ENCODE measurements at regions not wholly inside any gene's neighbourhood (a gene's known extent, or its start where the extent isn't known, plus 50 kb on each side); places are given as distances from the start of the nearest gene placed in this dataset.

DNA sequence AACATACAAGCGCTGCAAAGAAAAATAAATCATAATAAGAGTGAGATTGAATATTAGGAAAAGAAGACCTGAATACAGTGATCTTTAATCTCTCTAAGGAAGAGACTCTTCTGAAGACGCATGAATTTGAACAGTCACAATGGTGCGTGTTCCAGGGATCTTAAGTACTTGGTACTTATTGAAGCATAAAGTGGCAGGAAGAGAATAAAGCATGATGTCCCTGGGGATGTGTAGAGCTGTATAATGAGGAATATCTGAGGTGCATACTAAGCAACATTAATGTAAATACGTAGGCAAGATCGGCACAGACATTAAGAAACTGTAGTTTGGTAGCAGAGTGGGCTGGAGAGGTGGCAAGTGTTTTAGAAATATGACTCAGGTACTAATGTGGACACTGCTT is 246.2 kb upstream of the MCTP2 start:
- Histone ChIP-seq H3K4me2 (ENCODE audit: low read length) (no peak overlapping the region), H3K79me2 (ENCODE audit: insufficient read depth, low read length) (no peaks in the 10 kb centered on the region), H3K36me3 (ENCODE audit: control insufficient read depth in 1 of 2, insufficient read depth in 2 of 2, low read length in 2 of 2) (no peaks in the 10 kb centered on the region), H3K9me2 (ENCODE audit: insufficient read depth) (no peaks in the 10 kb centered on the region), H4K20me1 (ENCODE audit: insufficient read depth) (no peaks in the 10 kb centered on the region), H3K27ac (ENCODE audit: low read depth, low read length) (no peak overlapping the region), H3K9ac (ENCODE audit: low read length) (no peak overlapping the region), H3K27me3 (ENCODE audit: insufficient read depth, low read length) (no peaks in the 10 kb centered on the region; the same call in 1 of the 2 replicates), H3K4me1 (ENCODE audit: control insufficient read depth in 1 of 2, insufficient read depth in 2 of 2, low read length in 2 of 2) (no peaks in the 10 kb centered on the region), H3K9me3 (ENCODE audit: control insufficient read depth in 1 of 2, insufficient read depth in 1 of 2, low read depth in 1 of 2, low read length in 2 of 2) (no peaks in the 10 kb centered on the region), H2AFZ (ENCODE audit: low read depth, low read length, poor library complexity, severe bottlenecking) (no peak overlapping the region), H3K4me3 (replicated peaks in 1 of 2; ENCODE audit: low read depth in 1 of 2, low read length in 2 of 2) (no peak overlapping the region)
- POLR2A ChIA-PET, result no interaction called here
- DNase-seq (ENCODE audit: low read depth, low spot score) (no peak), ATAC-seq (no peak)
- RAD21 ChIA-PET (ENCODE audit: low non-redundant PET in 1 of 2, low total read pairs in 2 of 2, uncharacterized antibody in 2 of 2, unreplicated experiment in 2 of 2), result no interaction called here
- TF ChIP-seq CEBPB (IDR thresholded peaks at IDR 0.05; ENCODE audit: low read depth), result no peak
- TF ChIP-seq, protein P1, sequence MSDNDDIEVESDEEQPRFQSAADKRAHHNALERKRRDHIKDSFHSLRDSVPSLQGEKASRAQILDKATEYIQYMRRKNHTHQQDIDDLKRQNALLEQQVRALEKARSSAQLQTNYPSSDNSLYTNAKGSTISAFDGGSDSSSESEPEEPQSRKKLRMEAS (IDR thresholded peaks at IDR 0.05), result no peak
- TF ChIP-seq EGR1 (IDR thresholded peaks at IDR 0.05; ENCODE audit: low read depth), result no peak
- no peak for TF ChIP-seq TCF7L2 (IDR thresholded peaks at IDR 0.05; ENCODE audit: borderline replicate concordance, extremely low read depth, insufficient read depth, insufficient read length)
- TF ChIP-seq ZFX (IDR thresholded peaks at IDR 0.05), result no peak
- no peak for TF ChIP-seq SIN3A (IDR thresholded peaks at IDR 0.05; ENCODE audit: low read depth)
- TF ChIP-seq, protein P2, sequence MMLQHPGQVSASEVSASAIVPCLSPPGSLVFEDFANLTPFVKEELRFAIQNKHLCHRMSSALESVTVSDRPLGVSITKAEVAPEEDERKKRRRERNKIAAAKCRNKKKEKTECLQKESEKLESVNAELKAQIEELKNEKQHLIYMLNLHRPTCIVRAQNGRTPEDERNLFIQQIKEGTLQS (IDR thresholded peaks at IDR 0.05), result no peak
- no peak for TF ChIP-seq POLR2AphosphoS5 (IDR thresholded peaks at IDR 0.05; ENCODE audit: low read depth, low read length)
- TF ChIP-seq RAD21 (IDR thresholded peaks at IDR 0.05; ENCODE audit: low read depth), result no peak
- no peak for TF ChIP-seq YY1 (IDR thresholded peaks at IDR 0.05; ENCODE audit: extremely low read depth, insufficient replicate concordance, low read depth, low read length)
- no peak for TF ChIP-seq EZH2 (IDR thresholded peaks at IDR 0.05)
- no peak for TF ChIP-seq EZH2phosphoT487 (IDR thresholded peaks at IDR 0.05; ENCODE audit: borderline replicate concordance)
- TF ChIP-seq SRF (IDR thresholded peaks at IDR 0.05; ENCODE audit: low read depth), result no peak
- no TSS peak for BruUV-seq (replicated peaks)
- CTCF ChIA-PET, result no interaction called here
- intact Hi-C loops (cut with micrococcal nuclease), result no loop called here

DNA sequence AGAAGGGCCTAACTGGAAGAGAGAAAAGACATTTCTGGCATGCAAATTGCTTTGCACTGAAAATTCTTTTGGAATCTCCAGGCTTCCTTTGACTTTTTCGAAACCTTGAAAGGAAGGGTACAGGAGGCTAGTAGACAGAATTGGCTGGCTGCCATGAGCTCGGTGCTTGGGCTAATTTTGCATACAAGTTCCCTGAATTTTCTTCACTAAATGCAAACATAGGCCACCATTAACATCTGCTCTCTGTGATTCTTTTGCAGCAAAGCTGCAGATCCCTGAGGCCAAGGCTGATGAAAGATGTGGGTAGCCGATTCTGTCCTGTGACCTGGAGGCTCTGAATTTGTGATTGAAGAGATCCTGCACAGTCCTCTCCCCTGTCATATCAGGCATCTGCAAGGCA is 247.8 kb upstream of the MCTP2 start:
- Histone ChIP-seq H3K9ac (ENCODE audit: low read length) (no peak overlapping the region), H3K4me3 (replicated peaks in 1 of 2; ENCODE audit: low read depth in 1 of 2, low read length in 2 of 2) (no peak overlapping the region), H3K79me2 (ENCODE audit: insufficient read depth, low read length) (no peaks in the 10 kb centered on the region), H3K36me3 (ENCODE audit: control insufficient read depth in 1 of 2, insufficient read depth in 2 of 2, low read length in 2 of 2) (no peaks in the 10 kb centered on the region), H3K27ac (ENCODE audit: low read depth, low read length) (no peak overlapping the region), H3K9me2 (ENCODE audit: insufficient read depth) (no peaks in the 10 kb centered on the region), H3K27me3 (ENCODE audit: insufficient read depth, low read length) (no peaks in the 10 kb centered on the region; the same call in 1 of the 2 replicates), H2AFZ (ENCODE audit: low read depth, low read length, poor library complexity, severe bottlenecking) (no peak overlapping the region), H3K4me1 (ENCODE audit: control insufficient read depth in 1 of 2, insufficient read depth in 2 of 2, low read length in 2 of 2) (no peaks in the 10 kb centered on the region), H3K9me3 (ENCODE audit: control insufficient read depth in 1 of 2, insufficient read depth in 1 of 2, low read depth in 1 of 2, low read length in 2 of 2) (no peaks in the 10 kb centered on the region), H4K20me1 (ENCODE audit: insufficient read depth) (no peaks in the 10 kb centered on the region), H3K4me2 (ENCODE audit: low read length) (no peak overlapping the region)
- no TSS peak for BruUV-seq (replicated peaks)
- ATAC-seq (no peak), DNase-seq (ENCODE audit: low read depth, low spot score) (no peak)
- CTCF ChIA-PET, result no interaction called here
- intact Hi-C loops (cut with micrococcal nuclease), result no loop called here
- RAD21 ChIA-PET (ENCODE audit: low non-redundant PET in 1 of 2, low total read pairs in 2 of 2, uncharacterized antibody in 2 of 2, unreplicated experiment in 2 of 2), result no interaction called here
- POLR2A ChIA-PET, result no interaction called here
- no peak for TF ChIP-seq CBX3 (IDR thresholded peaks at IDR 0.05; ENCODE audit: low read depth)
- no peak for TF ChIP-seq EZH2phosphoT487 (IDR thresholded peaks at IDR 0.05; ENCODE audit: borderline replicate concordance)
- no peak for TF ChIP-seq SIN3A (IDR thresholded peaks at IDR 0.05; ENCODE audit: low read depth)
- TF ChIP-seq, protein P3, sequence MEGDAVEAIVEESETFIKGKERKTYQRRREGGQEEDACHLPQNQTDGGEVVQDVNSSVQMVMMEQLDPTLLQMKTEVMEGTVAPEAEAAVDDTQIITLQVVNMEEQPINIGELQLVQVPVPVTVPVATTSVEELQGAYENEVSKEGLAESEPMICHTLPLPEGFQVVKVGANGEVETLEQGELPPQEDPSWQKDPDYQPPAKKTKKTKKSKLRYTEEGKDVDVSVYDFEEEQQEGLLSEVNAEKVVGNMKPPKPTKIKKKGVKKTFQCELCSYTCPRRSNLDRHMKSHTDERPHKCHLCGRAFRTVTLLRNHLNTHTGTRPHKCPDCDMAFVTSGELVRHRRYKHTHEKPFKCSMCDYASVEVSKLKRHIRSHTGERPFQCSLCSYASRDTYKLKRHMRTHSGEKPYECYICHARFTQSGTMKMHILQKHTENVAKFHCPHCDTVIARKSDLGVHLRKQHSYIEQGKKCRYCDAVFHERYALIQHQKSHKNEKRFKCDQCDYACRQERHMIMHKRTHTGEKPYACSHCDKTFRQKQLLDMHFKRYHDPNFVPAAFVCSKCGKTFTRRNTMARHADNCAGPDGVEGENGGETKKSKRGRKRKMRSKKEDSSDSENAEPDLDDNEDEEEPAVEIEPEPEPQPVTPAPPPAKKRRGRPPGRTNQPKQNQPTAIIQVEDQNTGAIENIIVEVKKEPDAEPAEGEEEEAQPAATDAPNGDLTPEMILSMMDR (IDR thresholded peaks at IDR 0.05 in 2 of 3, conservative IDR thresholded peaks at IDR 0.05 in 1 of 3; ENCODE audit: borderline replicate concordance in 1 of 3, insufficient read depth in 1 of 3, low read depth in 2 of 3, low read length in 2 of 3), result no peak
- no peak for TF ChIP-seq RAD21 (IDR thresholded peaks at IDR 0.05; ENCODE audit: low read depth)
- TF ChIP-seq, protein P1 (IDR thresholded peaks at IDR 0.05), result no peak
- no peak for TF ChIP-seq JUND (IDR thresholded peaks at IDR 0.05)
- no peak for TF ChIP-seq SP1 (IDR thresholded peaks at IDR 0.05; ENCODE audit: low read depth)
- TF ChIP-seq, protein P4, sequence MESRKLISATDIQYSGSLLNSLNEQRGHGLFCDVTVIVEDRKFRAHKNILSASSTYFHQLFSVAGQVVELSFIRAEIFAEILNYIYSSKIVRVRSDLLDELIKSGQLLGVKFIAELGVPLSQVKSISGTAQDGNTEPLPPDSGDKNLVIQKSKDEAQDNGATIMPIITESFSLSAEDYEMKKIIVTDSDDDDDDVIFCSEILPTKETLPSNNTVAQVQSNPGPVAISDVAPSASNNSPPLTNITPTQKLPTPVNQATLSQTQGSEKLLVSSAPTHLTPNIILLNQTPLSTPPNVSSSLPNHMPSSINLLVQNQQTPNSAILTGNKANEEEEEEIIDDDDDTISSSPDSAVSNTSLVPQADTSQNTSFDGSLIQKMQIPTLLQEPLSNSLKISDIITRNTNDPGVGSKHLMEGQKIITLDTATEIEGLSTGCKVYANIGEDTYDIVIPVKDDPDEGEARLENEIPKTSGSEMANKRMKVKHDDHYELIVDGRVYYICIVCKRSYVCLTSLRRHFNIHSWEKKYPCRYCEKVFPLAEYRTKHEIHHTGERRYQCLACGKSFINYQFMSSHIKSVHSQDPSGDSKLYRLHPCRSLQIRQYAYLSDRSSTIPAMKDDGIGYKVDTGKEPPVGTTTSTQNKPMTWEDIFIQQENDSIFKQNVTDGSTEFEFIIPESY (IDR thresholded peaks at IDR 0.05; ENCODE audit: extremely low read depth, insufficient replicate concordance, low read length), result no peak
